ENCODE measurements at regions not wholly inside any gene's neighbourhood (a gene's known extent, or its start where the extent isn't known, plus 50 kb on each side); places are given as distances from the start of the nearest gene placed in this dataset.
"Not testable (repeated sequence)": the region's sequence is repeated elsewhere in the genome, so short reads cannot be mapped to it uniquely, and the experiment has no call there.

DNA sequence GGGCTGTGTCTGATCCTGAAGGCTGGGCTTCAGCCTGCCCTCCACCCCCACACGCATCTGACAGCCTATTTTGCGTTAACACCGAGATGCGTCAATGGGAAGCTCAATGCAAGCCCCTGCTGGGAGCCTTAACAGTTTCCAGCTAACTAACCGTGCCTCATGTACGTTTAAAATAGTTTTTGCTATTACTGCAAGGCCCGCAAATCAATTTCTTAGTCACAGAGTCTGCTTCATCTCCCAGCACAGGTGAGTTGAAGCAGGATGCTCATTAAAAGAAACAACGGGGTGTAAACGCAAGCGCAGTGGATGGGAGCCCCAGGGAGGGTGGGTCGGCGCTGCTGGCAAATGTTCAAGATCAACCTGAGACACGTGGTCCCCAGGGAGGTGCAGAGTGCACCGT lies 142.8 kb upstream of the PHACTR3 start:
- no peak for DNase-seq (ENCODE audit: low spot score)

DNA sequence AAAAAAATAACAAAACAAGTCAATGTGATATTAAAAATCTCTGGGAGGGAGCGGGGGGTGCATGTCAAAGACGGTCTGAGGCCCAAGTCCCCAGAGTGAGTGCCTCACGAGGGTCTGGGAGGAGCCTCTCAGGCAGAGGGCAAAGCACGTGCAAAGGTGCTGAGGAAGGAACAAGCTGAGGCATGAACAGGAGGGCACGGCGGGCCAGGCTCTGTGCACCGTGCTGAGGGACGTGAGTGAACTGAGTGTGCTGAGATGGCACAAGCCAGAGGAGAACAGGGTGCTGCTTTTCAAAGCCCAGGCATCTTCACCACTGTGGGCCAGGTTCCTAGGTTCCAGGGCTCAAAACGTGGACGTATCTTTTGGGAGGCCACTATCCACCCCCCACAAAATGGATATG lies 142.1 kb upstream of the PHACTR3 start:
- no peak for DNase-seq (ENCODE audit: low spot score)

DNA sequence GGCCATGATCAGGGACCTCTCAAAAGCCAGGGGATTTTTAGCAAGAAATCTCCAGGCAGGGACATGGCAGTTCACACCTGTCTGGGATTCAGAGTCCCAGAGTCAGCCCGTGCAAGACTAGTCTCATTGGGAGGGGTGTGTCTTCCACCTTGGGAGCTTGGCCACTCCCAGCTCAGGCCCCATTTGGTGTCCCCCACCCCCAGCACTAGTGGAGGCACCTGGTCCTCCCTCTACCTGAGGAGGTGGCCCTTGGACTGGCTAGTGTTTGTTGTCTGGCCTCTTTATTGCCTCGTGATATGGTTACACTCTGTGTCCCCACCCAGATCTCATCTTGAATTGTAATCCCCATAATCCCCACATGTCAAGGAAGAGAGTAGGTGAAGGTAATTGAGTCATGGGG lies 140.8 kb upstream of the PHACTR3 start:
- no peak for DNase-seq (ENCODE audit: low spot score)

DNA sequence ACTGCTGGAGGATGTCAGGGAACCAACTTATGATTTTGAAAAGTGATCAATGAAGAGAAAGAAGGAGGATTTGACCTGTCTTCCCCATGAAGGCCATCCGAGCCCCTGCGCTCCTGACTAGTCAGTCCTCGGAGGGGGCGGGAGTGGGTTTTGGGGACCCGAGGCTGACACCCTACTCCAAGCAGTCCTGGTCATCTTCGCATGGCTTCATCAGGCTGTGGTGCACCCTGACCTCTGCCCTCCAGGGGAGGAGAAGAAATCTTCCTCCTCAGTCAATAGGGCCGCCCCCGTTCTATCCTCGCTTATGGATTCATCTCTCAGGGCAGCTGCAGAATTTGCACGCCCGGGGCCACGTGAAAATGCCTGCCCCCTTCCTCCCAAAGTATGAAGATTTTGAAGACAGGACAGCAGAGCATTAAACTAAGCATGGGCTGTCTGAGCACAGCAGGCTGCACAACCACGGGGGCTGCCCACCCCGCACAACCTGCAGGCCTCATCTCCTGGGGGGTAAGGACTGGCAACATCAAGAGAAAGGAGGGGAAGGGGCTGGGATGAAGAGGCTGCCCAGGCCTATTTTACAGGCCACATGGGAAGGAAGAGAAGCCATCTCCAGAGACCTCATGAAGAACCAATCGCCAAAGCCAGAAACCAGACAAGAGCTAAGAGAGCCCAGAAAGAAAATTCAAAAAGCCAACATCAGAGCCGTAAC lies 138.1 kb upstream of the PHACTR3 start:
- DNase-seq (ENCODE audit: low spot score), result no peak

DNA sequence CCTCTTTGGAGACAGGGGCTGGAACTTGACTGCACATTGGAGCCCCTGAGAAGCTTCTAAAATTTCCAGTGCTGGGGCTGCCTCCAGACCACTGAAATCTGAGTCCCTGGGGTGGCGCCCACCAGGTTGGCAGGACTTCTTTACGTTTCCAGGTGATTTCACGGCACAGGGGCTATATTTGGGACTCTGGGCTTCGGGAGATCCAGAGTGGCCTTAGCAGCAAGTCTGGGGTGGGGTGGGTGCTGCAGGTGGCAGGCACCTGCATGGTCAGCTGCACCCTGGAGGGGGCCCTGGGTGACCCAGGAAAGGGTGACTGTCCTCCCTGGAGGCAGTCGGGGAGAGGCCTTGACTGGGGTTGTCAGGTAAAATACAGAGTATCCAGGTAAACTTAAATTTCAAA lies 135.5 kb upstream of the PHACTR3 start:
- no peak for DNase-seq (ENCODE audit: low spot score)

DNA sequence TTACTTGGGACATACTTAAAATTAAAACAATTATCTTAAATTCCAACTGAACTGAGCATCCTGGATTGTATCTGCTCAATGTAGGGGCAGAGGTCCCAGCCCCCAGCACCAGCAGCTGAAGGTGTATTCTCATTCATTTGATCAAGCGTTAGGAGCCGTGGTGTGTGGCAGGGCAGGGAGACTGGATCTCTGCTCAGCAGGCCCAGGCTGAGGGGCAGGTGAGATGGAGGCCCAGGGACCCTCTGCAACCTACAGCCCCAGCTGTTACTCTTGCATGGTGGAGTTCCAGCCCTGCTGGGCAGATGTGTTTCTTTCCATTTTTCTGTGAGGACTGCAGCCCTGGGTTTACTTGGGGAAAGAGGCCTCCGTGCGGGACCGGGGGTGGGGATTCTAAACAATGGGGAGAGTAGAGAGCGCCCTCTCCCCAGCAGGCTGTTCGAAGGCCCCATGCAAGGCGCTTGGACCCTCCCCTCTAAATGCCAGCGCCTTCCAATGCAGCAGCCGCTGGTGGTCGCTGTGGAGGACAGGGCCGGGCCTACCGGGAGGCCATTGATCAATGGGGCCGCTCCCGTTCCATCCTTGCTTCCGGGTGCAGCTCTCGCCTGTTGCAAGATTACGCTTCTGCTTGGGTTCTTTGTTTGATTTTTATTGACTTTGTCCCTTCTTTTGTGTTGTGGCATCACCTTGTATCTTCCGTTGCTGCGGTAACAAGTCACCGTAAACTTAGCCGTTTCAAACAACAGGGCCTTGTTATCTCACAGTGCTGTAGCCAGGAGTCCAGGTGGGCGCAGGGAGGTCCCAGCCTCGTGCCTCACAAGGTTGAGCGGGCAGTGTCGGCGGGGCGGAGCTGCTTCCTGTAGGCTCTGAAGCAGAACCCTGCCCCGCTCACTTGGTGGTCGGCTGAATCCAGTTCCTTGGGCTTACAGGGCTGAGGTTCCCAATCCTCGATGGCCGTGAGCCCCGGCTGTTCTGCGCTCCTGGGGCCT lies 134.8 kb upstream of the PHACTR3 start:
- DNase-seq (ENCODE audit: low spot score), result no peak

DNA sequence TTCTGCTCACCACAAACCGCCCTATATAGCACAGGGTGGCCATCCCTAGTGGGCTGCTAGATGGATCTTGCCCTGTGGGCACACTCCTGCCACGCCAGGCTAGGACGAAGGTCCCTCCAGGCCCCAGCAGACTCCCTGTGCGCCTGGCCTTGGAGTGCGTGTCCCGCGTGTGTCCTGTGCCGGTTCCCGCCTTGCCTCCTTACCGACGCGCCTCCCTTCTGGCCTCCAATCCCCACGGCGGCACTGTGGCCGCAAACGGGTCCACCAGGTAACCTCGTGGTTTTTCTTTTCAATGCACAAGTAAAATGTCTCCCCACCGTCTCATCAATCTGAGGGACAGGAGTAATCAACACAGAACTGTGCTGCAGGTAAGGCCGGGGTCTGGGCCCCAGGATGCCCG lies 133.8 kb upstream of the PHACTR3 start:
- DNase-seq (ENCODE audit: low spot score), result no peak

DNA sequence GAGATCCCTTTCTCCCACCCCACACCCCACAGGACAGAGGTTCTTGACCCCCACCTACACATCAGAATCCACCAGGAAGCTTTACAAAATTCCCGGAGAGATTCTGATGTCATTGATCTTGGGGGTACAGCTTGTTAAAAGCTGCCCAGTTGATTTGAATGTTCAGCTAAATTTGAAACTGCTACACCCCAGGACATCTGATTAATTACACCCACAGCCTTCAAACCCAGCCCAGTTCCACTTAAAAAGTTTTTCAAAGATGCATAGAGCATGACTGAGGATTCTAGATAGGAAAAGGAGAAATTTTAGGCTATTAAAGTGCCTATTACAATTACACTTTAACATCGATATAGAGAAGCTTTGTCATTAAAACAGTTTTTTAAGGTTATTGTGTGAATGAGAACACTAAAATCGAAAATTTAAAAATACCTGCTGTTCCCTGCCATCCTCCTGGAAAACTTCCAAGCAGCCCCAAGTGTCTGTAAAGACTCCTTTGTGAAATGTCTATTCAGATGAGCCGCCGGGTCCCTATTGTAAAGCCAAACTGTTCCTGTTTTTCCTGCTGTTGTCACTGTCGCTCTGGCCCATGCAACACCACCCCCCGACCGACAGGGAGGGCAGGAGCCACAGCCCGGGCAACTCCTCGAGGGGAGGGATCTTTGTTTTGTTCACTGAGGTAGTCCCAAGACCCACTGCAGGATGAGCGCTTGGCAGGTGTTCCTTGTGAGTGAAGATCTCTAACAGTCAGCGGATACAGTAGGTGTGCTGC lies 132.5 kb upstream of the PHACTR3 start:
- no peak for DNase-seq (ENCODE audit: low spot score)

DNA sequence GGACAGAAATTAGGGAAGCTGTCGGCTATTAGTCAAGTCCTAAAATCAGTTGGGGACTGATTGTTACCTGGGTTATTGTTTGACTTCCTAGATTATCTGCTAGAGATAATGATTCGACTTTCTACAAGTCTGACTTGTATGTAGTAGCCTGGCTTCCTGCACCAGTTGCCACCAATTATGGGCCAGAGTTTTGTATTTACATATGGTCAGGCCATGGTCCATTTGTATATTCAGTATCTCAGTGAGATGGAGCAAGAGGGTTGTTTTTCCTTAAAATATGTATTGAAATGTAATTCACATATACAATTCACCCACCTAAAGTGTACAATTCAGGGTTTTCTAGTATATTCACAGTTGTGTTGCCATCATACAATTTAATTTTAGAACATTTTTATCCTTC lies 130.6 kb upstream of the PHACTR3 start:
- DNase-seq (ENCODE audit: low spot score), result no peak

DNA sequence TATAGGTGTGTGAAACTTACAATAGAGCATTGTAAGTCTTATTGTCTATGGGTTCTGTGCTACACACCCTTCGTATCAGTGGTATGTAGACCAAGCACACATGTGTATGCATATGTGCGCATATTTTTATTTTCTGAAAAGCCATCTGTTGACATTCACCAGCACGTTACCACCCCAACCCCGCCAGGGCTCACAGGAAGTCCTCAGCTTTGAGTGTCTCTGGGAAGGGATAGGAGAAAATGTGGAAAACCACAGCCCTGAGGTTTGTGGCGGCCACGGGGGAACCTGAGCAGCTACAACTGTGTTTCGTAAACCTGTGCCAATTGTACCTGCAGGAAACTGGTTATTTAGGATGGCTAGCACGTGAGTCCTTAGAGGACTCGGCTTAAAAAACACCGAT lies 123.3 kb upstream of the PHACTR3 start:
- no peak for DNase-seq (ENCODE audit: low spot score)

DNA sequence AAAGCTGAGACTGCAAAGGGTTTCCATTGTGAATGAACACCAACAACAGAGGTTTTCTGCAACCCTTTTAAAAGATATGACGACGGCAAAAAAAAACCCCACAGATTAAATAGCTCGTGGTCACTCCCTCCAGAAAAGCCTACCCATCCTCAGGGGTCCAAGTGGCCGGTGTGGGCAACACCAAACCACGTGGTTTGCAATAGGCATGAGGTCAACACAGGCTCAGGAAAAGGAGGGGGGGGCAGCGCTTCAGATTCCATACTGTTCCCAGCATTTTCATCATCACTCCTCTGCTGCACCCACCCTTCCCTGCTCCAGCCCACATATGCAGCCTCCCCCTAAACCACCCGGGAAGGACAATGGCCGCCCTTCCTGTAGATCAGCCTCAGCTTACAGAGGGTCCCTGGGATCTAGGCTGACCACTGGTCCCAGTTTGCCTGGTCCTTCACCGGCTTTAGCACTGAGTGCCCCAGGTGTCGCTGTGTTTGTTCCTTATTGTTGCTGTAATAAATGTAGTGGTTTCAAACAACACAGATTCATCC lies 122.8 kb upstream of the PHACTR3 start:
- DNase-seq (ENCODE audit: low spot score), result no peak

DNA sequence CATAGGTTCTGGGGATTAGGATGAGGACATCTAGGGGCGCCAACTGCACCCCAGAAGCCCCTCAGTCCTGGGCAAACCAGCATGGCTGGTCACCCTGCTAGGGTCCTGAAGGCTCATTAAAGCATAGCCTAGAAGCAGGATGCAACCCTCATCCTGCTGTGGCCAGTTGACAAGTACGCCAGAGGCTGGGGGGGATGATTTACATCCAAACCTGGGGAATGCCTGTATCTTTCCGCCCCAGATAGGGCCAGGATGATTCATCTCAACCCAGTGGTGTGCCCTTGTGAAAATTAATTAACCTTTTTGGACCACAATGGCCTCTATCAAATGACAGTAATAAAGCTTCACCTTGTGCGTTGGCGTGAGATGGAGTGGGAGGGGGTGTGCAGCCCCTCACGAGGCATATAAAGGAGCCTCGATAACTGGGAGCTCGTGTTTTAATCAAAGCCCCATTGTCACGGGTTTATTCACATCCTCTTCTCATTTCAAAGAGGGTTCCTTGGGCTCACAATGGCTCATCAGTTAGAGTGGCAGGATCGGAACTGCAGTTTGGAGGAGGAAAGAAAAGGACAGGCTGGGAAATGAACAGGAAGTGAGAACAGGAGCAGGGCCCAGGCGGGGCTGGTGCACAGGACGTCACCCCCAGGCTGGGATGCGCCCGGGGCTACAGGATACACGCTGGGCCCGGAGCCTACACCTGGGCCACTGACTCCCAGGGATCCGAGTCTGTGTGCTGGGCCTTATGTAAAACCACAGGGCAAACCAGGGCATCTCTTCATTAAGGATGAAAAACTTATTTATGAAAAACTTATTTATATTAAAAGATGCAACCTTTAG lies 121.8 kb upstream of the PHACTR3 start:
- DNase-seq (ENCODE audit: low spot score), result no peak

DNA sequence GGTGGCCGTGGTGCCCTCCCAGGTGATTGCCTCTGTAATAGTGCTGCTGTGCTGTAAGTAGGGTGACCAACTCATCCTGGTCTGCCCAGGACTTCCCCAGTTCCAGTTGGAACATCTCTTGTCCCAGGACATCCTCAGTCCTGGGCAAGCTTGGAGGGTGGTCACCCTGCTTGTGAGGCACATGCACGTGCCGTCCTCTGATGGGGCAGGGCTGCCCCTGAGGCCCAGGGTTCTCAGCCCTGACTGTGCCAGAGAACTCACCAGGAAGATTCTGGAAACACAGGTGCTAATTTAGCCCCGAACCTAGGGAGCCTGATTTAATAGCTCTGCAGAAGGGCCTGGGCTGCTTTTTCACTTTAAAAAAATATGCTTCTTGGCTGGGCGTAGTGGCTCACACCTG lies 120.9 kb upstream of the PHACTR3 start:
- no peak for DNase-seq (ENCODE audit: low spot score)

DNA sequence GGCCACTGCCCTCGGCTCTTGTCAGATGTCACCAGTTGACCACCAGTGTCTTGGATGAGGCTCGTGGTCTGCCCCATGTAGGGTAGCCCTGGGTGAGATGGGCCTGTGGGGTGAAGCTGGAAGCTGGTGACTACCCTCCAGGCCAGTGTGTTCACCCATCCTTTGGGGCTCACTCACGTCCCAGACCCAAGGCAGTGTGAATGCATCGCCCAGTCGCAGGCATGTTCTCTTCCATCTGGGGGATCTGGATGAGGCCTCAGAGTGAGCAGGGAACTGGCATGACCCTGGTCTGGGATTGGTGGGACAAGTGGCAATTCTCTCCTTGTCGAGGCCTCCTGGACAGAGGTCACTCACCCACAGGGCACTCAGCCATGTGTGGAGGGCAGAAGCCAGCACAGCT lies 120.1 kb upstream of the PHACTR3 start:
- no peak for DNase-seq (ENCODE audit: low spot score)

DNA sequence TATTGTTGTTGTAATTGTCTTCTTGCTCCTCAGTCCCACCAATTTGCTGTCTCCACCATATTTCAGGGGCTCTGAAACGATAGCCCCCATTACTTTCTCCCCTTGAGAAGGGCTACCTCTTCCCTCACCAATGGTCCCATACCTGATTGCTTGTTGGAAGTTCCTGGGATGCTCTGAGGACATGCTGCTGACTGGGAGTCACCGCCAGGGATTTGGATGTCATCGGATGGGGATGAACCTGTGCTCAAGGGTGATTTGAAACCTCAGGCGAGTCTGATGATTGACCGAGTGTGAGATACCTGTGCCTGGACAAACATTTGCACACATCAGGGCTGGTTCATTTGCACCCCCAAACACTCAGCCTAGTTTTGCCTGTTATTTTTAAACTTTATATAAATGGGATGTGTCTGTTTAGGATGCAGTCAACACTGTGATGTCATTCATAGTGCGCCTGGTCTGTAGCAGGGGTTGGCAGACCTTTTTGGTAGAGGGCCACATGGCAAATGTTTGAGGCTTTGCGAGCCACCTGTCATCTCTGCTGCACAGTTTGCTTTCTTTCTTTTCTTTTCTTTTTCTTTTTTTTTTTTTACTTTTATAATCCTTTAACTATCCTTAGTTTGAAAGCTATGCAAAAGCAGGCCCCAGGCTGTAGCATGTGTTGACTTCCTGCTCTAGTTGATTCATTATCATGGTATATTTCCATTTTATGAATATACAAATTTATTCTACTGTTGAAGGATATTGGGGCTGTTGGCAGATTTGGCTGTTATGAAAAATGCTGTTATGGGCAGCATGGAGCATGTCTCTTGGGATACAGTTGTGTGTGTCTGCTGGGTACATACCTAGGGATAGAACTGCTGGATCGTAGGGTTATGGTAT lies 118.5 kb upstream of the PHACTR3 start:
- no peak for DNase-seq (ENCODE audit: low spot score)

DNA sequence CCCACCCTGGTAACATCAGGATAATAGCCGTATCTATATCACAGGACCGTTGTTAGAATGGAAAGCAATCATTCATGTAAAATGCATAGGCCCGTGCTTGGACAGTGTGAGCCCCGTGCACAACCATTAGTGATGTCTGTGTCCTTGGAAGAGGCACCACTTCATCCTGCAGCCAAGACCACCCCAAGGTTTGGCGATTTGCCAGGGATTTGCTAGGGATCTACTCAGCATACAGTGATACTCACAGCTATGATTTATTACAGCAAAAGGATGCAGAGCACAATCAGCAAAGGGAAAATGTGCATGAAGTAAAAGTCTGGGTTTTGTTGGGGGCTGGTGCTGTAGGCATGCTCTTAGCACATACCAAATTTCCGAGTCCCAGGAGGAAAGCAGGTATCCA lies 115.9 kb upstream of the PHACTR3 start:
- not testable (repeated sequence) for DNase-seq (ENCODE audit: low spot score)

DNA sequence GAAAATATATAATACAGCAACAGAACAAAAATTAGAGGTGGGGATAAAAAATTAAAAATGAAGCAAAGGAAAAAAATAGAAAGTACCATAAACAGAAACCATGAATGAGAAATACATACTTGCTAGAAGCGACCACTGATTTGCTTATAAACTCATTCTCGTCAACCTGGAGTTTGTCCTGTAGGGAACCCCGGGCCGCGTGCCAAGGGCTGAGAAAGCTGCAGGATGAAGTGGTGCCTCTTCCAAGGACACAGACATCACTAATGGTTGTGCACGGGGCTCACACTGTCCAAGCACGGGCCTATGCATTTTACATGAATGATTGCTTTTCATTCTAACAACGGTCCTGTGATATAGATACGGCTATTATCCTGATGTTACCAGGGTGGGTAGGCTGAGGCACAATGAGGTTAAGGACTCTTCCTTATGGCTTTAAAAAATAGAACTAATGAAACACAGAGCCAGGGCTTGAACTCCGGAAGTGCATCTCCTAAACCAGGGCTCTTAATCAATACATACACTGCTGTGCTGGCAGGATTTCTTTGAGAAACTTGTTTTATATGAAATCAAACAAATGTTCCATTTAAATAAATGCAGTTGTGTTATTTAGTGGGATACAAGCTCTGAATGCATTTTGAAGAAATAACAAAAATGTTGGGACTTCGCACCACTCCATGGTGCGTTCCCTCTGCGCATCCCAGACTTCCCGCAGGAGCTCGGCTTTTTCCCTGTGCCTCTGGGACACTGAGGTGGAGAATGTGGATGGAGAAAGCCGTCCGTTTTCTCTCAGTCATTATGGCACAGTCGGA lies 113.9 kb upstream of the PHACTR3 start:
- not testable (repeated sequence) for DNase-seq (ENCODE audit: low spot score)

DNA sequence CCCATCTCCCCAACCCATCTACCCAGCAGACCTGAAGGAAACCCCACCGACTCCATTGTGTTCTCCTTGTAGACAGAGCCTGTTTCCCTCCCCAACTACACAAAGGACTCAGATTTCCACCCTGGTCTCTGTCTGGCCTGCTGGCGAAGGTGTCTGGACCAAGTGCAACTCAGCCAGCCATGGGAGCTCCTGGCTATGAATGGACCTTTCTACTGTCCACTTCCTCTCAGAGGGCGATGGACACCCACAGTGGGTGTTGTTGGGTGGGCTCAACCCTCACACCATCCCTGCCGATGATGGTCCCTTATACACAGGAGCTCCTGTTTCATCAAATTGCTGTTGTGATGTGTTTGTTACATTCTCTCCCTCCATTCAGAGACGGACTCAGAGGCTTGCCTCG lies 112.5 kb upstream of the PHACTR3 start:
- no peak for DNase-seq (ENCODE audit: low spot score)

DNA sequence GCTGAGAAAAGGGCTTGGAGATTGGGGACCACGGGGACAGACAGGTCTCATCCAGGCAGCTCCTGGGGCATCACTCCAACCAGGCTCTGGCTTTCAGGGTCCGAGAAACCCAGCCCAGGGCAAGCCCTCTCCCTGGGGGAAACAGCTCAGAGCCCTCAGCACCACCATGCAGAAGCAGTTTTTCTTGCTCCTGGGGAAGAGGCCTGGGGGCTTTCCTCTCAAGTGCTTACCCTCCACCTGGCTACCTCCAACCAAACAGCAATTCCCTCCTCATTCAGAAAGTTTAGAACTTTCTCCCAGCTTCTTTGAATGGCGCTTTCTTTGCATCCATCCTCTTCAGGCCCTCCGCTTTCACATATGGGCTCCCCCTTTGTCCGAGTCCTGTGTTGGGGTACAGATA lies 110.4 kb upstream of the PHACTR3 start:
- no peak for DNase-seq (ENCODE audit: low spot score)

DNA sequence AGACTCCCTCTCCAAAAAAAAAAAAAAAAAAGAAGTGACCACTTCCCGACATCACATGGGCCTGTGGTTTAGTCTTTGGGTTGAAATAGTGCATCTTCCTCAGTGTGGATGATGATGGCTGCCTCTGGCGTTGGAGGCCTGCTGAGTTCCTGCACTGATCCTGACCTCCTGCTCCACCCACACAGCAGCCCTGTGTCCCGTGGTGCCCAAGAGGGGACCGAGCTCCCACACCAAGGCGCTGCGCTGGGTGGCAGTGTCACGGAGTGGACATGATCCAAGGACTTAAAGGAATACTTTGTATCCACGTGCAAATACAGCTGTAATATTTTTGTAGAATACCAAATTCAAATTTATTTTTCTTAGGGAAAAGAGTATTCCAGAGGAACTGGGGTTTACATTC lies 109.2 kb upstream of the PHACTR3 start:
- DNase-seq (ENCODE audit: low spot score), result no peak

Measured in AG08396 (cell line).